ENCODE measurements at regions not wholly inside any gene's neighbourhood (a gene's known extent, or its start where the extent isn't known, plus 50 kb on each side); places are given as distances from the start of the nearest gene placed in this dataset.

DNA sequence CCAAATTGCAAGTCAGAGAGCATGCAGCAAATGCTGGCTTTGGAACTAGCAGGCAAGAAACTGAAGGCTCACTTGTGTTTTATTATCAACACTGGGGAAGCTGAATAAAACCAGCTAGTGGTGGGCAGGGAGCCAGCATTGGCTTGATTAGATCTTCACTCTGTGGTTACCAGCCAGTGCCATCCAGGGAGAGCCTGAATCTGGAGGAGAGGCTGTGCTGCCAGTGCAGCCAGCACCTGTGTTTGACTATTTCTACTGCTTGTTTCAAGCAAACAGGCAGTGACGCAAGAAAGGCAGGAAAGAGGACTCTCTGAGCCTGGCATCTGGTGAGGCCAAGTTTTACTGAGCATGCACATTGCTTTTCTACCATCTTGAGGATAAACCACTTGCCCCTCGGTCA, 247.0 kb downstream of the PHLDA1 start:
- DNase-seq: no peak

DNA sequence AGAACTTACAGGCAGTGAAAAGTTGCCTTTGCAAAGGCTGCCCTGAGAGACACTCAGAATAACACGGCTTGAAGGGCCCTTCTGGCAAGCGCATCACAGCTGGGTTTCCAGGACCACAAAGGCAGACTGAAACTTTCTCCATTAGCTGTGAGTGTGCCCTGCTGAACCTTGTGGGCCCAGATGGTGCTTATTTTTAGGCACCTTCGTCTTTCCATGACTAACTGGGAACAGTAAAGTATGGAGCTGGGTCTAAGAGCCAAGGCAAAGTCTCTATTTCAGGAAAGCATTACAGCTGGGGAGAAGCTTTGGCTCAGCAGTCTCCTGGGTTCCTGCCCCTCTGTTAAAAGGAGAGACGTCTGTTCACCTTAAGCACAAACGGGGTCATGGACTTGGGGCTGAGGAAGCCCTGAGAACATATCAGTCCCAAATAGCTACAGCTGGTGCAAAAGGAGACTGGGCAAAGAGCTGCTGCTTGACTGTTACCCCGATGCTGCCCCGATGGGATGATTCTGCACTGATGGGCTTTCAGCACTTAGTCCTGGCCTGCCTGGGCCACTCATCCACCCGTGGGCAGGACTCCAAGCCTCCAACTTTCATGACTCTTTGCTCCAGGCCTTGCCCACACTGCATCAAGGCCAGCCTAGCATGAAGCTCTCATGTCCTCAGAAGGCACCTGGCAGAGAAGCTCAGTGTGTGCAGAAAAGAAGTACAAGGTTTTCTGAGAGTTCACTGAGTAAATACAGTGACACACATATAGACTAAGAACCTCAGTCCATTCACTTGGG, 248.3 kb downstream of the PHLDA1 start:
- DNase-seq: no peak

DNA sequence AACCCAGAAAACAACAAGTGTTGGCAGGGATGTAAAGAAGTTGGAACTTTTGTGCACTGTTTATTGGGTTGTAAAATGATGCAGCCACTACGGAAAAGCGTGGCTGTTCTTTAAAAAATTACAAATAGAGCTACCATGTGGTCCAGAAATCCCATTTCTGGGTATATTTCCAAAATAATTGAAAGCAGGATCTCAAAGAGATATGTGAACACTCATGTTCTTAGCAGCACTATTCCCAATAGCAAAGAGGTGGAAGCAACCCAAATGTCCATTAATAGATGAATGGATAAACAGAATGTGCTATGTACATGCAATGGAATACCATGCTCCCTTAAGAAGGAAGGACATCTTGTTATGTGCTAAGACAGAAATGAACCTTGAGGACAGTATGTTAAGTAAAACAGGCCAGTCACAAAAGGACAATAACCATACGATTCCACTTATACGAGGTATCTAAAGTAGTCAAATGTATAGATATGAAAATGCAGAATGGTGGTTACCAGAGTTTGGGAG, 249.5 kb downstream of the PHLDA1 start:
- no peak for DNase-seq

DNA sequence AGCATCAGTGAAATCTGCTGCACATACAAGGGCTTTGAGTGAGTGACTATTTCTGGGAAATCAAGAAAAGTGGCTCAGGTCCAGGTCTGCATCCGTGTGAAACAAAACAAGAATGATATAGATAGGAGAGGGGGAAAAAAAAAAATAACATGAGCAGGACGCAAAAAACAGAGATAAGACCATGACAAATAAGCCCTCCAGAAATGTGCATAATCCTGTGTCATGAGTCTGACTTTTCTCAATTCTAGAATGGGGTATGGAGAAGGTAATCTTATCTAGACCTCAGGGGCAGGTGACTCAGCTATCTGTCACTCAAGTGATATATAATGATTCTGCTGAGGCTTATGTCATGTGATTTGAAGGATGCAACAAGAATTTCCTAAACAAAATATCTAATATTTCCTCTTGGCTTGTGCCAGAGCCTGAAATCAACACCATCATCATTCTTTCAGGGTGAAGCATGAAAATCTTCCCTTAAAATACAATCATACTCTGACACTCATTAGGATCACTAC, 250.0 kb downstream of the PHLDA1 start:
- DNase-seq: no peak

DNA sequence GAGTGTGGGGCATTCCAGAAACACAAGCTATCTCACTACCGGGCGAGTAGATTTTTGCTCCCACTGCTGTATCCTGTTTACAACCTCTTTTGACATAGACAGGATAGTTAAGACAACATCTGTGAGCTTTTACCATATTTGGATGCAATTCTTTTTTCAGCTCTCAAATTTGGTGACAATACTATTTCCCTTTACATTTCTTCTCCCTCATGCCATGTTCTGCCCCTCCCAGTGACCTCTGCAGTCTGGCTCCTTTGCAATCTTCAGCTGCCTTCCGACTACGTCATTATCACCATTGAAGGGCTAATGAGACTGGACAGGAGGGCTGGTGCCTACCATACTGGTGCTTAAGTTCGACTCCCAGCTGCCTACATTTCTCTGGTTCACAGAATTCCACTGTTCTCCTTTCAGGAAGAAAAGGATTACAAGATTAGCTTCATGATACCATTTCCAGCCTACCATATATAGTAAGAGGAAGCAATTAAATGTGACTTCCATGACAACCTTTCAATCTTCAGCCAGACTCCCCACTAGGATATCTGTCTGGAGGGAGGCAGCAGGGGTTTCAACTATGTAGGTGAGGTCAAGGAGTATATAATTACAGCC, 251.6 kb downstream of the PHLDA1 start:
- DNase-seq: no peak

DNA sequence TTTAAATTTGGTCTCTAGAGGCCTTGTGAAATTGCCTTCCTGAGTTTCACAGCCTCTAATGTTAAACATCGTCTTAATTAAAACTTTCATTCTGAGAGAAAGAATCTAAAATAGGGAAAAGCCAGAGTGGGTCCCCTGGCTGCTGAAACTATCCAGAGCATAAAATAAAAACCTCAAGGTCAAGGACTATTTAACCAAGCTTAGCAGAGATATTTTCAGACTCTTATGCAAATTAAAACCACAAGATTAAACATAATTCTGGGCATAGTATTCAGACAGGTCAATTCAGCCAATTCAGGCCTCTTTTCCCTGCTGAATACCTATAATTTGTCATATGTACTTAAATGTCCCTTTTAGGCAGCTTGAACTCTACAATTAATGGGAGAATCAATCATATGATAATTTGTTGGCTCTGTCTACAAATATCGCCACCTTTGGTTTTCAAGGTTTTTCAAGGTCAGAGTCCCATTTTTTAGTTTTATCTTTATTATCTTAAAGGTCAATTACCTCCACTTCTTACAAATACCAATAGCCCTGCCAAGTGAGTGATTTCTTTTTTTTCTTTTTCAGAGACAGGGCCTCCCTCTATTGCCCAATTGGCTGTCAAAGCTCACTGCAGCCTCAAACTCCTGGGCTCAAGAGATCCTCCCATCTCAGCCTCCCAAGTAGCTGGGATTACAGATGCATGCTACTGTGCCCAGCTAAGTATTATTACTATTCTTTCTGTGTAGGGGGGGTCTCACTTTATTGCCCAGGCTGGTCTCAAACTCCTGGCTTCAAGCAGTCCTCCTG, 257.1 kb downstream of the PHLDA1 start:
- no peak for DNase-seq

DNA sequence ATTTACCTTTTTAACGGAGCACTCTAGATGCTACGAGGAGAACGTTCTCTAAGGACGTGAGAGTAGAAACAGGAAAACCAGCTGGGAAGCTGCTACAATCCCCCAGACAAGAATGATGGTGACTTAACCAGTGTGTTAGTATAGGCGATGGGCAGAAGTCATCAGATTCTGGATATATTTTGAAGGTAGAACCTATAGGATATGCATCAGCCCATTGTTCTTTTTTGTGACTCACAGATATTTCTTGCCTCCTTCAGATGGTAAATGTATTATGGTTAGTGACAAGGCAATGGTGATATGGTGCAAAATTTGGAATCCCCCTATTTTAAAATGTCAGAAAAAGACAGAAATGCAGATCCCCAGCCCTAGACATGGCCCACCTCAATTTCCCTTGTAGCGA, 258.2 kb downstream of the PHLDA1 start:
- no peak for DNase-seq

DNA sequence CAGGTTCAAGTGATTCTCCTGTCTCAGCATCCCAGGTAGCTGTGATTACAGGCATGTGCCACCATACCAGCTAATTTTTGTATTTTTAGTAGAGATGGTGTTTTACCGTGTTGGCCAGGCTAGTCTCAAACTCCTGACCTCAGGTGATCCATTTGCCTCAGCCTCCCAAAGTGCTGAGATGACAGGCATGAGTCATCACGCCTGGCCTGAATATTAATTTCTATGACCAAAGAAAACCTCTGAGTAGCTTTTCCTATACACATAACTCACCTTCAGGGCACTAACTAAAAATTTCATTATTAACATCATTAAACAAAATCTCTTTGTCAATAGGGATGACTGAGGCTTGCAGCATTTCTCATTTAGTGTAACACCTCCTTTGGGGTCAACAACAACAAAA, 259.6 kb upstream of the KRR1 start:
- no peak for DNase-seq

DNA sequence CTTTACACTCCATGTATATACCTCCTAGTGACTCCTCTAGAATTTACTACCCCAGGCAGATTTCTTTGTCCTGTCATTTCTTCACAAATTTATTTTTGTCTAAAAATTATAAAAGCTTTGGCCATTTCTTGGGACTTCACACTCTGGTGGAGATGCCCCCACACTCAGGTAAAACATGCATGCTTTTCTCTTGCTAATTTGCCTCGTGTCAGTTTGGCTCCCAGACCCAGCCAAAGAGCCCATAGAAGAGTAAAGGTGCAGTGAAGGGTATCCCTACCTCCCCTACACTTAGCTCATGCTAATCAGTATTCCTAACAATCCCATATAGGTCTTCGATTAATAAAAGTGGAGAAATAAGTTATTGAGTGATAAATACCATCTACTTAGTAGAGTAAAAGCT, 256.5 kb upstream of the KRR1 start:
- no peak for DNase-seq

DNA sequence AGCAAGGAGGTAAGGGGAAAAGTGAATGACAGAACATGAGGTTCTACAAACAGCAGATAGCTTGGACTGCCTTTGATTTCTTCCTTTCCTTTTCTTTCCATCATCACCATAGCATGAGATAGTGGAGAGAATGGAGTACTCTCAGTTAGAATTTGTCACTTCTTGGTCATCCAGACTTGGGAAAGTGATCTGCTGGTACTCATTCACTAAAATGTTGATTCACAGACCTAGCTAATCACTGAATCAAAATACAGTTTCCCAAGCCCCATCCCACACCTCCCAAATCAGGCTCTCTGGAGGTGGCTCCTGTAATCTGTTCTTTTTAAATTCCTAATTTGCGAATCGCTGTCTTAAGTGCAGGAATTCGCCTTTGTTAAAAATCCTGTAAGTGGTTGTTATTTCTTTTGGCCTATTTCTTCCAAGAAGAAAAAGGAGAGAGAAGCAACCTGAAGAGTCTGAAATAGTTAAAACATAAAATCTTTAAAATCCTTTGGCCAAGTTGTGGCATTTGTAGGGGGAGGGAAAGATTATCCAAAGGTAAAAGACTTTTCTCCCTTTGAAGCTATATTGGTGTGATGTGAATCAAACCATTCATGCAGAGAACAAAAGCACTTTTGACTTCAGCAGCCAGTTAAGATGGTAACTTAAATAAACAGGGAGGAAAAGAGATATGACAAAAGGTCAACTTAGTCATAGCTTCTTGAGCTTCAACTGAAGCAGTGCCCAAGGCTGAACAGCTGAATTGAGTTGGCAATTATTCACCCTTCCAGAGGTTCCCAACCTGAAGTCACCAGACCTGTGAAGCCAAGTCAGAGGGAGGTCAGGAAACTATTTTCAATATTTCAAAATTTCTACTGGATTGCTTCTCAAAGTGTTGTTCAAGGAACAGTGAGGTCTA, 255.1 kb upstream of the KRR1 start:
- no peak for DNase-seq

DNA sequence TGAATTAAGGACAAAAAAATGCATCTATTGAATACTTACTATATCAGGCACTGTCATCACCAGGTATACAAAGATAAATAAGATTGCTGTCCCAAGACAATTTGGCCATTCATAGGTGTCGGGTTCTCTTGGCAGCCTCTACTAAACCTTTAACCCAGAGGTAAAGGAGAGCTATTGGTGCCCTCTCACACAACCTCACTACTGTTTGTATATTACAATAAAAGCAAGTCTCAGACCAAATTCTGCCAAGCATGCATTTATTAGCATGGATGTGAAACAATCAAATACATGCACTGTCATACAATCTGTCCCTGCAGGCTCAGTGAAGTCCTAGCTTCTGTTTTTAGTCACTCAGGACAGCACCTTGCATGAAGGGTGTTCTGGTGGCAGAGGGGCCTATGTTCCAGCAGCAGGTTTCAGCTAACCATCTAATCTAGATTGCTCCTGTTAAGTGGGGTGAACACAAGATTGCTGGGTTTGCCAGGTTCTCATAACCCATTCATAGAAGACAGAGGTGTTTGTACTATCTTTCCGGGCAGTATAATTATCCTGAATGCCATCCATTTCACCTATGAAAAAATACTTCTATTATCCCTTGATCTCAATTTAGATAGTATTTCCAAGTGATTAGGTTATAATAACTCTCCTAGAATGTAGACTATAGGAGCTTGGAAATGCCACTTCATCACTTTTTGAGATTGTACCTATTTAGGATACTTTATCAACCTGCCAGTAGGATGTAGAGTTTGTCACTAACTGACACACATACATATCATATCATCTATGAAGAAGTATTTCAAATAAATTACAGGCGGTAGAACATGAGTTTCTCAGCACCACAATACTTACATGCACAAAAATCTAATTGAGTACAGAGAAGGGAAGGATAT, 254.0 kb upstream of the KRR1 start:
- DNase-seq: no peak

DNA sequence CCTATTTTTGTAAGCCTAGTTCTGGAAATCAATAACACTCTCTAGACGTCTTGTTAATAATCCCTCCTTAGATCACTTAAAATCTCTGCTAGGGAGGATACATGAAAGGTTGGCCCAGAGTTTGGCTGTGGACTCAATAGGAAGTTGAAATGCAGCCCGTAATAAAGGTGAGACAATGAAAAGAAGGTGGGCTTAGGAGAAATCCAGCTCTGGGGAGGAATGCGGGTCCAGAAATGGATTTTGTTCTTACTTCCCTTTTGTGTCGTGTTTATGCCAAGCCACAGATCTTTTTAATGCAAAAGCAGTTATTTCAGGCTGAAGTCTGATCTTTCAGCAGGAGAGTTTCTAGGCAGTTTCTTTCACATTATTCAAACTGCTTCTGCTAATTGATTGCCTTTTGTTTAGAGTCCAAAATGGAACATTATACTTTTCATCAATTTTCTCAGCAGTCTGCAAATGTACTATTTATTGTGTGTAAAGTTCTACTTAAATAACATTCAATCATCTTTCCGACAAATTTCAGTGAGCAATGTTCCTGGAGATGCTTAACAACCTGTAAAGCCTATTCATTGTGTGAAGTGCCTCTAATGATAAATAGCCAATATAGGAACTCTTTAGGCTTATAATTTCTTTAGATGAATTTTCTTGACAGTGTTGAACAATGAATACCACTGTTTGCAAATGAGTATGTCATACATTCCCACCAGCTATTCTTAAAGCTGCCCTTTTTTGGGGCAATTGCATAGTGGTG, 252.9 kb upstream of the KRR1 start:
- no peak for DNase-seq

DNA sequence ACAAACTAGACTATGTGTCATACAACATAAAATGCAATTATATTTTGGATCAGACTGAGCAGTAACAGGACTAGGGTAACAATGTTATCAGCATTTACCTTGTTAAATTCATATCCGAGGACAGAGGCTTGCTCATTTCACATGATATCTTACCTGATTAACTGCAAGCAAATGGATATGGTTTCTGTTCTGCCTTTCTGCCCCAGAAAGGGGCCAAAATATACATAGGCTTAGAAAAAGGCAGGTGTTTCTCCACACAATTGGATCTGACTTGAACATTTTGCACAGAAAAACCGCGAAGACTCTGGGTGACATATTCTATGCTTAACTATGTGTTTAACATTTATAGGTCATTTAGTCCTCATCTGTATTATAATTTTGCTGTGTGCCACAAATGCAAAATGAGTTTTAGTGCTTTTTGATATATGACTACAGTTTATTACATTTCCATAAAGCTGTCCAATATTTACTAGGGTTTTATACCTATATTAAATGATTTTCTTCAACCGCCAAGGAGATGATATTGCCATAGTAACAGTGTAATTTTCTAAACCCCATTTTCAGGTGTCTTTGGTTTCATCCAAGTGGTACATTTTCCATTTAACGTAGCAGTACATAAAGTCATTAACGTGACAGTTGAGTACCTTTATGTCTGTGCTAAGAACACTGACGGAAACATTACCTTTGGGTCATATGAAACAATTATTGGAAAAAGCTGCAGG, 249.3 kb upstream of the KRR1 start:
- DNase-seq: no peak

DNA sequence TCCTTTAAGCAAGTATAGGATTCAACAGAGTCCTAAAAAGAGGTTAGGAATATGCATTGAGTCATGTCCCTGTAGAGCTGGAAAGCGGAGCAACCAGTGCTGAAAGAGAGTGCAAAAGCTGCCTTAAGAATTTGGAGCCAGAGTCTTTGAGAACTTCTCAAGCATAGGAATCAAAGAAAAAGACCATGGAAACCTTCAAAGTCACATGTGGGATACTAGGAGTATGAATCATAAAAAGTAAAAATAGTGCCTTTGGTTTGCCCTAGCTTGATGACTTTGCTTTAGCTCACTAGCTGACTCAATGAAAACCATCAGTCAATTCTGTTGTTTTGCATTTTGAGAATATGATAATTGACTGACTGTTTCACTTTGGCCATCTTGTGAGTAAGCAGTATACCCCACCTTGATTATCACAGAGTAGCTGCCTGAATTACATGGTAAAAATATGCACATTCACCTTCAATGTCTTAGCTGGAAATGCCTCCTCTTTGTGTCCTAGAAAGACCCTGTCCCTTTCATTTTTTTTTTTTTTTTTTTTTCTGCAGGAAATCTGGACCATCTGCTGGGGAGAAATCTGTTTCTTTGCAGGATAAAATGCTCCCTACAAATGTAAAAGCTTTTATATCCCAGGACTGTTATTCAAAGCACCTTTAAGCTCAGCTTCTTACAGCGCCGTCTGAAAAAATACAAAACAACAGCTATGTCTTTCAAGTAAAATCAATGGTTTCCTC, 248.6 kb upstream of the KRR1 start:
- DNase-seq: no peak

DNA sequence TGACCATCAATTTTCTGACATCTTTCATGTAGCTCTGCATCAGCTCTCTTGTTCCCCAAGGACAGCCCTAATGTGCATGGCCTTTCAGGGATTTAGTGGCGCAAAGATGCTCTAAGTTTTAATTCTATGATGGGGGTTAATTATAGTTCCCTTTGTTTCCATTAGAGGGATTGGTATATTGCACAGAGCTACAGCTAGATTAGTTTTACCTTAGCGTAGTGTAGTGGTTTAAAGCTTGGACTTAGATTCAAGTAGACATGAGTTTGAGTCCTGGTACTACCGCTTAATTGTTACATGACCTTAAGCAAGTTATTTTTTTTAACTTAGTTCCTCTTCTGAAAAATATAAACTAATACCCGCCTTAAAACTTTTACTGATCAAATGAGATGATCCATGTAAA, 247.8 kb upstream of the KRR1 start:
- no peak for DNase-seq

DNA sequence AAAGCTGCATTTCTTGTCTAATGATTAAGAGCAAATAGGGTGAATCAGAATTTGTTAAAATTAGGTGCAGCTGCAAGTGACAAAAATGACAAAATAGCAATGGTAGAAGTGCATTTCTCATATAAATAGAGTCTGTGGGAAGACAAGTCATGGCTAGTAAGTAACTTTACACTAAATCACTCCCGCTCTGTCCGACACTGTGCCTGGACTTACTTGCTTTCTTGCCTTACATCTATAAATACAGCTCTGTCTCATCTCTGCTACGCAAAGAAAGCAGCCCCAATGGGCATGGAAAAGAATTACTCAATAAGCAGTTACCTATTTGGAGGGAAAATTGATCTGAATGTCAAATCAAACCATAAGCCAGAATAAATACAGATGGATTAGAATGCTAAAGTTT, 245.4 kb upstream of the KRR1 start:
- no peak for DNase-seq

DNA sequence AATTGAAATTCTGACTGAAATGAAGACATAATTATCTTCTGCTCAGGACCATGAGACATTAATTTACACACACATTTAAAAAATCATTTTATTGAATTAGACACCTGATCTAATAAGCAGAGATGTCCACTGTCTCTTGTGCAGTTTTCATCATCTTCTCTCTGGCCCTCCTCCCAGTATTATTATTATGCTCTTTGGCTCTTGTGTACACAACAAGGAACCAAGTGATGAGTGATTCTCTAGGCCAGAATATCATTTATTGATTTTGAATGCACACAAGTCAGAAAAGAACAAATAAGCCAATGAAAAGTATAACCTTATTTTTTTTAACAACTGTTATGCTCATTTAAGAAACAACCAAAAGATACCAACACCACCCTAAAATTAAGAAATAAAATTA, 244.7 kb upstream of the KRR1 start:
- no peak for DNase-seq

DNA sequence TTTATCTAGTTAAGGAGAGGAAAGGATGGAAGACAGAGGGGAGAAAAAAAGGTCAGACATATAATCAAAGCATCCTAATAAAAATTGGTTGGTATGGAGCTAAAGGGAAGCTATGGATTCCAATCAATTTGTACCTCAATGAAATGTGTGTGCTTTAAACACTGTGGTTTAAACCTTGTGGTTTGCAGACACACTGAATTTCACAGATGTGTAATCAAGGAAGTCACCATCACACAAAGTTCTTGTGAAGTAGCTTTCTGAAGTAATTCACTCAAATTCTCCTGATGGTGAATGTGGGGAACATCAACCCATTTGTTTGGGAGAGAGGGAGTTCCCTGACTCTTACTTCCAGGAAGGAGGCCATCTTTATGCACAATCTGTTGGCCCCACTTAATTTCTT, 243.3 kb upstream of the KRR1 start:
- no peak for DNase-seq

DNA sequence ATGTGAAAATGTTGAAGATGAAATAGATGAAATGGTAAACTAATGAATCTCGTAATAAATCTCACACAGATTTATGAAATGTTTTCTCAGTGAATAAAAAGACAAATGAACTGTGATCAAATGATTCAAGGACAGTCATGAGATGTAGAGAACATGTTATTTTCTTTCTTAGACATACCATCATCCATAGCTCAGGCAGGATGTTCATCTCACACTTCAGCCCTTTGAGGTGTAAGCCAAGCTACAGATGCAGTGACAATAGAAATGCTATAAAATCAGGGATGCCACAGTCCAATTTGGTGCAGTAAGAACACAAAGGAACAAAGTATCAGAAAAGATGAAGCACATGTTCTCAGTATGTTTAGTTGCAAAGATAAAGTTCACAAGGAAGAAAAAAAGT, 242.7 kb upstream of the KRR1 start:
- DNase-seq: no peak

Data from inflammatory macrophage treated with lipopolysaccharide for 1 hour (primary cell).